PFSK-1 (cell line): ENCODE measurements at regions not wholly inside any gene's neighbourhood (a gene's known extent, or its start where the extent isn't known, plus 50 kb on each side); places are given as distances from the start of the nearest gene placed in this dataset.

Experiments
- POLR2AphosphoS5 ChIP-seq: IDR thresholded peaks from 2 replicates; pipeline ENCODE4 v1.6.1; 2012; ENCODE audit warnings: low read depth, mild to moderate bottlenecking, control low read depth, low read length, moderate library complexity
- TAF1 ChIP-seq: IDR thresholded peaks from 2 replicates; pipeline ENCODE4 v1.6.1; 2012; ENCODE audit warnings: low read length, control low read depth, borderline replicate concordance; ENCODE audit not compliant: insufficient read depth
- TF ChIP-seq, protein P1 (sequence below), 2 experiments: IDR thresholded peaks; 2 replicates each; pipeline versions ENCODE4 v1.6.1 to v1.8.0; 2011 to 2012; ENCODE audit warnings: low read depth in 2 of 2, low read length in 2 of 2, control low read depth in 1 of 2, inconsistent platforms in 1 of 2, mild to moderate bottlenecking in 1 of 2, moderate library complexity in 1 of 2; ENCODE audit not compliant: insufficient read depth in 1 of 2

DNA sequence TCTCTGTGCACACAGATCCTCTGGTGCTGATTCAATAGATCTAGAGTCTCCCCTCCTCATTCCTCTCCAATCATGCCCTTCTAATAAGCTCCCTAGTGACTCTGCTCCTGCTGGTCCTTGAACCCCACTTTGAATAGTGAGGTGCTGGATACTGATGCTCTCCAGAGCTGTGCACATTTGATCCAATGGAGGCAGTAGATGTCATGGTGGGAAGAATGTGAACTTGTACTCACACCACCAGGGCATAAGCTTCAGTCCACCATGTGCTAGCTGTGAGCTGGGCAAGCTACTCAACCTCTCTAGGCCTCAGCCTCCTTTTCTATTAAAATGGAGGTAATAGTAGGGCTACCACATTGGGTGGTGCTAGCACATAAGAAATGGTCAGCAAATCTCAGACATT lies 241.1 kb downstream of the SPATA18 start:
- TF ChIP-seq, protein P1, sequence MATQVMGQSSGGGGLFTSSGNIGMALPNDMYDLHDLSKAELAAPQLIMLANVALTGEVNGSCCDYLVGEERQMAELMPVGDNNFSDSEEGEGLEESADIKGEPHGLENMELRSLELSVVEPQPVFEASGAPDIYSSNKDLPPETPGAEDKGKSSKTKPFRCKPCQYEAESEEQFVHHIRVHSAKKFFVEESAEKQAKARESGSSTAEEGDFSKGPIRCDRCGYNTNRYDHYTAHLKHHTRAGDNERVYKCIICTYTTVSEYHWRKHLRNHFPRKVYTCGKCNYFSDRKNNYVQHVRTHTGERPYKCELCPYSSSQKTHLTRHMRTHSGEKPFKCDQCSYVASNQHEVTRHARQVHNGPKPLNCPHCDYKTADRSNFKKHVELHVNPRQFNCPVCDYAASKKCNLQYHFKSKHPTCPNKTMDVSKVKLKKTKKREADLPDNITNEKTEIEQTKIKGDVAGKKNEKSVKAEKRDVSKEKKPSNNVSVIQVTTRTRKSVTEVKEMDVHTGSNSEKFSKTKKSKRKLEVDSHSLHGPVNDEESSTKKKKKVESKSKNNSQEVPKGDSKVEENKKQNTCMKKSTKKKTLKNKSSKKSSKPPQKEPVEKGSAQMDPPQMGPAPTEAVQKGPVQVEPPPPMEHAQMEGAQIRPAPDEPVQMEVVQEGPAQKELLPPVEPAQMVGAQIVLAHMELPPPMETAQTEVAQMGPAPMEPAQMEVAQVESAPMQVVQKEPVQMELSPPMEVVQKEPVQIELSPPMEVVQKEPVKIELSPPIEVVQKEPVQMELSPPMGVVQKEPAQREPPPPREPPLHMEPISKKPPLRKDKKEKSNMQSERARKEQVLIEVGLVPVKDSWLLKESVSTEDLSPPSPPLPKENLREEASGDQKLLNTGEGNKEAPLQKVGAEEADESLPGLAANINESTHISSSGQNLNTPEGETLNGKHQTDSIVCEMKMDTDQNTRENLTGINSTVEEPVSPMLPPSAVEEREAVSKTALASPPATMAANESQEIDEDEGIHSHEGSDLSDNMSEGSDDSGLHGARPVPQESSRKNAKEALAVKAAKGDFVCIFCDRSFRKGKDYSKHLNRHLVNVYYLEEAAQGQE (IDR thresholded peaks at IDR 0.05; ENCODE audit: insufficient read depth in 1 of 2, low read depth in 2 of 2, low read length in 2 of 2): no peak
- TF ChIP-seq POLR2AphosphoS5: no peak
- TF ChIP-seq TAF1: no peak
